Chondrocyte (in vitro differentiated cells): ENCODE measurements at regions not wholly inside any gene's neighbourhood (a gene's known extent, or its start where the extent isn't known, plus 50 kb on each side); places are given as distances from the start of the nearest gene placed in this dataset.
A peak's percentile ranks its signal among the peaks of the same experiment; 100 is the strongest.
"Not testable (repeated sequence)": the region's sequence is repeated elsewhere in the genome, so short reads cannot be mapped to it uniquely, and the experiment has no call there.

Experiments used
- DNase-seq: peaks from one replicate; pipeline ENCODE4 v3.0.0; 2021; ENCODE audit warnings: mixed read lengths, low spot score
- H3K27ac Mint-ChIP-seq: one replicate; pipeline ENCODE4 v1.8.0; 2021; ENCODE audit warnings: mild to moderate bottlenecking, moderate library complexity, mixed read lengths; ENCODE audit not compliant: unreplicated experiment
- H3K27me3 Mint-ChIP-seq: 2 replicates; pipeline ENCODE4 v1.8.0; 2021; ENCODE audit warnings: low read depth, mixed read lengths
- H3K36me3 Mint-ChIP-seq: 2 replicates; pipeline ENCODE4 v1.8.0; 2021; ENCODE audit warnings: low read depth, mixed read lengths
- H3K4me1 Mint-ChIP-seq: 2 replicates; pipeline ENCODE4 v1.8.0; 2021; ENCODE audit warnings: low read depth, mild to moderate bottlenecking, mixed read lengths
- H3K4me3 Mint-ChIP-seq: one replicate; pipeline ENCODE4 v1.8.0; 2021; ENCODE audit warnings: mild to moderate bottlenecking, moderate library complexity, mixed read lengths; ENCODE audit not compliant: unreplicated experiment
- H3K9me3 Mint-ChIP-seq: 2 replicates; pipeline ENCODE4 v1.8.0; 2021; ENCODE audit warnings: low read depth, mixed read lengths
- CTCF ChIP-seq: fragments of 200-600 bp; sonication (generic); IDR thresholded peaks from 2 replicates; pipeline ENCODE4 v1.5.0; 2021; ENCODE audit warnings: antibody characterized with exemption, mild to moderate bottlenecking, moderate library complexity

- Mint-ChIP-seq H3K4me1 (no peaks in the 10 kb centered on the region), H3K27ac (no peak overlapping the region), H3K9me3 (peaks cover 4% of the 10 kb centered on the region), H3K27me3 (no peaks in the 10 kb centered on the region), H3K36me3 (no peaks in the 10 kb centered on the region), H3K4me3 (no peak overlapping the region)
- no peak for DNase-seq
- no peak for TF ChIP-seq CTCF
Observed at GRCh38 chr7:10780400-10780747, 193.3 kb upstream of the PHF14 start.

GRCh38 chr7:10786976-10787375 lies 186.7 kb upstream of the PHF14 start:
- not testable (repeated sequence) for H3K9me3 Mint-ChIP-seq, DNase-seq, H3K27ac Mint-ChIP-seq, H3K4me3 Mint-ChIP-seq, H3K27me3 Mint-ChIP-seq, H3K36me3 Mint-ChIP-seq, H3K4me1 Mint-ChIP-seq

- Mint-ChIP-seq H3K4me3 (no peak overlapping the region), H3K9me3 (no peaks in the 10 kb centered on the region), H3K27ac (peak overlapping the region; percentile 49), H3K4me1 (peaks cover 9% of the 10 kb centered on the region), H3K36me3 (no peaks in the 10 kb centered on the region), H3K27me3 (no peaks in the 10 kb centered on the region)
- DNase-seq, result no peak
- no peak for TF ChIP-seq CTCF
Observed at GRCh38 chr7:10789170-10789569, 184.5 kb upstream of the PHF14 start.

- no peaks in the 10 kb centered on the region for H3K36me3 Mint-ChIP-seq
- DNase-seq, result no peak
- peaks cover 14% of the 10 kb centered on the region for H3K4me1 Mint-ChIP-seq
- H3K27me3 Mint-ChIP-seq, result no peaks in the 10 kb centered on the region
- peaks cover 2% of the 10 kb centered on the region for H3K9me3 Mint-ChIP-seq
- no peak overlapping the region for H3K4me3 Mint-ChIP-seq
- H3K27ac Mint-ChIP-seq, result no peak overlapping the region
- no peak for TF ChIP-seq CTCF
Observed at GRCh38 chr7:10790910-10791309, 182.8 kb upstream of the PHF14 start.

GRCh38 chr7:10793995-10794775 lies 179.5 kb upstream of the PHF14 start:
- H3K27ac Mint-ChIP-seq, result no peak overlapping the region
- no peak for TF ChIP-seq CTCF
- no peak overlapping the region for H3K4me3 Mint-ChIP-seq
- DNase-seq, result no peak
- H3K4me1 Mint-ChIP-seq, result peaks cover 24% of the 10 kb centered on the region
- H3K9me3 Mint-ChIP-seq, result peaks cover 3% of the 10 kb centered on the region
- H3K36me3 Mint-ChIP-seq, result no peaks in the 10 kb centered on the region
- no peaks in the 10 kb centered on the region for H3K27me3 Mint-ChIP-seq

GRCh38 chr7:10797157-10797556 lies 176.5 kb upstream of the PHF14 start:
- no peak for DNase-seq
- no peak overlapping the region for H3K4me3 Mint-ChIP-seq
- H3K36me3 Mint-ChIP-seq, result no peaks in the 10 kb centered on the region
- peaks cover 18% of the 10 kb centered on the region for H3K4me1 Mint-ChIP-seq
- no peak overlapping the region for H3K27ac Mint-ChIP-seq
- no peak for TF ChIP-seq CTCF
- peaks cover 3% of the 10 kb centered on the region for H3K9me3 Mint-ChIP-seq
- H3K27me3 Mint-ChIP-seq, result no peaks in the 10 kb centered on the region
